Activated CD8-positive, alpha-beta T cell treated with anti-CD3 and anti-CD28 coated beads, Interleukin-2, amount 10 ng/mL, durations not matched to agents 7 days and 5 days (primary cell): ENCODE measurements at regions not wholly inside any gene's neighbourhood (a gene's known extent, or its start where the extent isn't known, plus 50 kb on each side); places are given as distances from the start of the nearest gene placed in this dataset.

Experiments used
- ATAC-seq: fragments of 150-1000 bp; cut with Tn5 transposase; one replicate; pipeline ENCODE4 v1.10.0; 2021; ENCODE audit warnings: moderate library complexity
- CTCF ChIA-PET: fragments of 350-600 bp; sonication (Branson Sonifier 250); formaldehyde crosslinking; loops from one replicate; lab custom pipeline; 2021; ENCODE audit warnings: antibody characterized with exemption; lab: Charles Lee
- POLR2A ChIA-PET: fragments of 350-600 bp; sonication (Branson Sonifier 250); formaldehyde crosslinking; loops from one replicate; lab custom pipeline; 2021; ENCODE audit warnings: antibody characterized with exemption; lab: Charles Lee
- DNase-seq: peaks from one replicate; pipeline ENCODE4 v3.0.0-alpha.2; 2020
- H3K27ac Mint-ChIP-seq: one replicate; pipeline ENCODE4 v1.8.0; 2021; ENCODE audit warnings: mild to moderate bottlenecking, mixed read lengths
- H3K27me3 Mint-ChIP-seq: one replicate; pipeline ENCODE4 v1.8.0; 2021; ENCODE audit warnings: low read depth, mixed read lengths
- H3K36me3 Mint-ChIP-seq: one replicate; pipeline ENCODE4 v1.8.0; 2021; ENCODE audit warnings: low read depth, mixed read lengths
- H3K4me1 Mint-ChIP-seq: one replicate; pipeline ENCODE4 v1.8.0; 2021; ENCODE audit warnings: low read depth, mixed read lengths
- H3K4me3 Mint-ChIP-seq: one replicate; pipeline ENCODE4 v1.8.0; 2021; ENCODE audit warnings: mild to moderate bottlenecking, mixed read lengths
- H3K9me3 Mint-ChIP-seq: one replicate; pipeline ENCODE4 v1.8.0; 2022; ENCODE audit warnings: mixed read lengths; ENCODE audit not compliant: insufficient read depth

DNA sequence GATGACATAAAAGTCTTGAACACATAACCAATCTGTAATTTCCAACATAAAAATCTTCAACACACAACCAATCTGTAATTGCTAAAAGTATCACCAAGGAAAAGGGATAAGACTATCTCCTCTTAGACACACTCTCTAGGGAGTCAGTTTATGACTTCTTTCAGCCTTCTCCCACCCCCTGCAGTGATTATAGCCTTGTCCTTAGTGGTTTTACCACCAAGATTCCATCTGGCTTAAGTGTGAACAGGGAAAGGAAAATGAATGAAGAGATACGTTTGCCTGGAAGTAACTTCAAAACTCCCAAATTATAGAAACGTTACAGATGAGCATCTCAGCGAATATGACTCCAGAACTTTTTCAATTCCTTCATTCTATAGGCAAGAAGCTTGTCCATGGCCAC, 136.2 kb upstream of the RASSF8 start:
- POLR2A ChIA-PET = no interaction called here
- H3K9me3 Mint-ChIP-seq = no peaks in the 10 kb centered on the region

DNA sequence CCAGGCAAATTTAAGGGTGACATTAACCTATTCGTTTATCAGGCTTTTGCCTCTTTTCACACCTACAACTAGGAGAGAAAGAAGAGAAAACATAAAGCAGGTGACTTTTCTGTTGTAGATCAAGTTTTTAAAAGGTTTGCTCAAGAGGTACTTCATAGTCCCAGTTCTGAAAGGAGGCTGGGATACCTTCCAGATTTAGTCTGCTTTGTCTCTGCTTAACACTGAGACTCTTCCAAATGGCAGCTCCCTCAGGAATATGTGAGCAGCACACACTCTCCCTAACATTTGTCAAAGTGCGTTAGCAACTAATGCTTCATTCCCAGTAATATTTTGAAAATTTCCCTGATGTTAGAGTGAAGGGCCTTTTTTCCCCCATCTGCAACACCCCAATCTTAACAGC, 133.7 kb upstream of the RASSF8 start:
- ChIA-PET CTCF (no interaction called here), POLR2A (no interaction called here)
- Mint-ChIP-seq H3K27ac (no peak overlapping the region), H3K27me3 (peaks cover 5% of the 10 kb centered on the region), H3K36me3 (no peaks in the 10 kb centered on the region), H3K4me1 (no peaks in the 10 kb centered on the region), H3K4me3 (no peak overlapping the region), H3K9me3 (no peaks in the 10 kb centered on the region)
- ATAC-seq (no peak), DNase-seq (no peak)

More for the DNA sequence above, 136.2 kb upstream of the RASSF8 start:
- H3K36me3 Mint-ChIP-seq = no peaks in the 10 kb centered on the region
- ATAC-seq (no peak), DNase-seq (no peak)
- peaks cover 9% of the 10 kb centered on the region for H3K27me3 Mint-ChIP-seq
- H3K27ac Mint-ChIP-seq = no peak overlapping the region
- CTCF ChIA-PET = no interaction called here
- H3K4me1 Mint-ChIP-seq = no peaks in the 10 kb centered on the region
- H3K4me3 Mint-ChIP-seq = no peak overlapping the region

DNA sequence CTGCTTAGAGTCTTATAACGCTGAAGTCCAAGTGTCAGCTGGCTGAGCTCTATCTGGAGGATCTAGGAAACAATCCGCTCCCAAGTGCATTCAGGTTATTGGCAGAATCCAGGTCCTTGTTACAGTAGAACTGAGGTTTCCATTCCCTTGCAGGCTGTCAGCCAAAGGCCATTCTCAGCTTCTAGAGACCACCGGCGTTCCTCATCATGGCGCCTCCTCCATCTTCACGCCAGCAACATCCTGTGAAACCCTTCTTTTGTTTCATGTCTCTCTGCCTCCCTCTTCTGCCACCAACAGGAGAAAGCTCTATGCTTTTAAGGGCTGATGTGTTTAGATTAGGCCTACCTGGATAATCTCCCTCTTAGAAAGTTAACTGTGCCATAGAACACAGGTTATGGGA, 133.0 kb upstream of the RASSF8 start:
- H3K27me3 Mint-ChIP-seq = peaks cover 5% of the 10 kb centered on the region
- no peaks in the 10 kb centered on the region for H3K9me3 Mint-ChIP-seq
- ATAC-seq (no peak), DNase-seq (no peak)
- H3K4me1 Mint-ChIP-seq = no peaks in the 10 kb centered on the region
- H3K4me3 Mint-ChIP-seq = no peak overlapping the region
- H3K36me3 Mint-ChIP-seq = no peaks in the 10 kb centered on the region
- POLR2A ChIA-PET = no interaction called here
- no peak overlapping the region for H3K27ac Mint-ChIP-seq
- CTCF ChIA-PET = no interaction called here

DNA sequence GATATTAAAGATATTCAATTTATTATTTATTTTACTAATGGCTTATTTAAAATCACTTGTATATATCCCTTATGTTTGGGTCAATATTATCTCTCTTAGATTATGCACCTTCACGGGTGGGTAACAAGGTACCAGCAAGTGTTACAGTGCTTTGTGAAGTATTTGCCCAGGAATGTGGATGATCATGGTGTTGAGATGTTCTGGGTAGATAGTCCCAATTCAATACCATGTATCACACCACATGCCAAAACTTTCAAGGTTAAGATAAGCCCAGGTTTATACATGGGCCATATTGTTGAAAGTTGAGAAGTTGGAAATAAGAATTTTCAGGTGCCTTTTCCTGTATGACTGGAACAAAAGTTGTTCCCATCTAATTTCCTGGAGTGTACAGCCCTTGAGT, 131.3 kb upstream of the RASSF8 start:
- Mint-ChIP-seq H3K4me1 (no peaks in the 10 kb centered on the region), H3K27me3 (peaks cover 8% of the 10 kb centered on the region), H3K27ac (no peak overlapping the region), H3K9me3 (no peaks in the 10 kb centered on the region), H3K4me3 (no peak overlapping the region), H3K36me3 (no peaks in the 10 kb centered on the region)
- ATAC-seq = no peak
- POLR2A ChIA-PET = no interaction called here
- DNase-seq = no peak
- CTCF ChIA-PET = no interaction called here

DNA sequence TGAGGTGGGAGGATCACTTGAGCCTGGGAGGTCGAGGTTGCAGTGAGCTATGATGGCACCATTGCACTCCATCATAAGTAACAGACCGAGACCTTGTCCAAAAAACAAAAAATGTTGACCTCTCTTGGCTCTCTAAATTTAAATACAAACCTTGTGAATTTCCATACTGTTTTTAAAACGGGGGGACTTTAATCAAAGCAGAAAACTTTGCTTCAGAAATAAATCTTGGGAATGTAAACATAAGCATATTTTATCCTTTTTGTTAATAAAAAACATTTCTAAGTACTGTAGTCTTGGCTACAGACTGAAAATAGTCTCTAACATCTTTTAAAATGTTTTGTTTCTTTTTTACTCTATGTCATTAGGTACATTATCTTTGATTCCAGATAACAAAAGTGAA, 130.7 kb upstream of the RASSF8 start:
- H3K9me3 Mint-ChIP-seq = no peaks in the 10 kb centered on the region
- no peak for DNase-seq
- POLR2A ChIA-PET = no interaction called here

DNA sequence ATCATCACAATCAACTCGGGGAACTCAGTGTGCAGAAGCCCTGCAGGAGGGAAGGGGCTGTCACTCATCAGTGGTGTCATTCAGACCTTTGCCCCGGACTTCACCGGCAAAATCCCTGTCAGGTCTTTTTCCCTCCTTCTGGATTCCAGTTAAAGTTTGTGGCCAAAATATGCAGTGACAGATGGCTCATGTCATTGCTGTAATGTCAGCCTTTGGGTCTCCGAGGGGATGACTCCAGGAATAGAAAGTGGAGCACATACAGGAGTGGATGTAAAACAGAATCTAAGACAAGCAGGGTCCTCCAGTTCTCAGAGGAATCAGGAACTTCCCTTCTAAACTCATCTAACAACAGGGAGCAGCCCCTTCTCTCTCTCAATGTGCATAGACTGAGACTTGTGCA, 130.3 kb upstream of the RASSF8 start:
- Mint-ChIP-seq H3K4me3 (no peak overlapping the region), H3K4me1 (no peaks in the 10 kb centered on the region), H3K27ac (no peak overlapping the region), H3K27me3 (peaks cover 10% of the 10 kb centered on the region), H3K36me3 (no peaks in the 10 kb centered on the region), H3K9me3 (no peaks in the 10 kb centered on the region)
- ChIA-PET CTCF (no interaction called here), POLR2A (no interaction called here)
- DNase-seq (no peak), ATAC-seq (no peak)

More for the DNA sequence above, 130.7 kb upstream of the RASSF8 start:
- no peaks in the 10 kb centered on the region for H3K36me3 Mint-ChIP-seq
- peaks cover 10% of the 10 kb centered on the region for H3K27me3 Mint-ChIP-seq
- ATAC-seq = no peak
- H3K4me1 Mint-ChIP-seq = no peaks in the 10 kb centered on the region
- H3K4me3 Mint-ChIP-seq = no peak overlapping the region
- H3K27ac Mint-ChIP-seq = no peak overlapping the region
- CTCF ChIA-PET = no interaction called here

DNA sequence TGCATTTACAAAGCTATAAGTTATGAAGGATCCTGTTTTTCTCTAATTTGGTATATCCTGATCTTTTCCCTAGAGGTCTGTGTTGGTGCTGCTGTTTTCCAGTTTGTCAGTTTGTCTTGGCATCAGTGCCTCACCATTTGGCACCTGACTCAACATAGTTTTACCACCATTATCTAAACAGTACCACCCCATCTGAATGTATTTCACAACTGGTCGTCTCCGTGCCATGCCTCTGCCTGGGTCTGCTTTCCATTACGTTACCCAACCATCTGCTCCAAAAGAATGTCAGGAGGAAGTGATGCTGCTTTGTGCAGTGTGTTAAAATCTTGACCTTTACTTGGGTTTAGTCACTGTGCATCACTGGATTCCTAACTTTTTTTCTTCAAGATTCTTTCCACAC, 129.3 kb upstream of the RASSF8 start:
- H3K27ac Mint-ChIP-seq = no peak overlapping the region
- no peaks in the 10 kb centered on the region for H3K36me3 Mint-ChIP-seq
- ChIA-PET CTCF (no interaction called here), POLR2A (no interaction called here)
- ATAC-seq (no peak), DNase-seq (no peak)
- H3K4me3 Mint-ChIP-seq = no peak overlapping the region
- peaks cover 10% of the 10 kb centered on the region for H3K27me3 Mint-ChIP-seq
- no peaks in the 10 kb centered on the region for H3K9me3 Mint-ChIP-seq
- no peaks in the 10 kb centered on the region for H3K4me1 Mint-ChIP-seq

DNA sequence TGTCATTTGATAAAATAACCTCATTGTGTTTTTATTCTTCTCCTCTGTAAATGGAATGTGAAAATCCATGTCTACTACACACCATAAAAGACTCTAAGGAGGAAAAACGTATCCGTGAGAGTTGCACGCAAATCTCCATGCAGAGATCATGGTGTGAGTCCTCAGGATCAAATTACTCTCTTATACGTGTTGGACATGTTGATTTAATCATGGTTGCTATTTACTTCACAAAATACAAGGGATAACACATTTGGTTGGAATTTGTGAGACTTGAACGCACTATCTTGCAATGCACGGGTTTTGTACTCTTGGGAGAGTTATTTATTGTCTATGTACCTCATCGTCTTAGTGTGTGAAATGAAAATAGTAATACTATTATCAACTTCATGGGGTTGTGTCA, 128.0 kb upstream of the RASSF8 start:
- no peaks in the 10 kb centered on the region for H3K4me1 Mint-ChIP-seq
- no peak for ATAC-seq
- POLR2A ChIA-PET = interaction anchor here (0.6 kb wide), 1 partner anchor 10 kb away, joined by 3 read pairs; no protein-coding TSS in a partner anchor
- H3K27me3 Mint-ChIP-seq = peaks cover 10% of the 10 kb centered on the region
- H3K4me3 Mint-ChIP-seq = no peak overlapping the region
- CTCF ChIA-PET = no interaction called here
- no peak for DNase-seq
- no peak overlapping the region for H3K27ac Mint-ChIP-seq
- no peaks in the 10 kb centered on the region for H3K9me3 Mint-ChIP-seq
- H3K36me3 Mint-ChIP-seq = no peaks in the 10 kb centered on the region

DNA sequence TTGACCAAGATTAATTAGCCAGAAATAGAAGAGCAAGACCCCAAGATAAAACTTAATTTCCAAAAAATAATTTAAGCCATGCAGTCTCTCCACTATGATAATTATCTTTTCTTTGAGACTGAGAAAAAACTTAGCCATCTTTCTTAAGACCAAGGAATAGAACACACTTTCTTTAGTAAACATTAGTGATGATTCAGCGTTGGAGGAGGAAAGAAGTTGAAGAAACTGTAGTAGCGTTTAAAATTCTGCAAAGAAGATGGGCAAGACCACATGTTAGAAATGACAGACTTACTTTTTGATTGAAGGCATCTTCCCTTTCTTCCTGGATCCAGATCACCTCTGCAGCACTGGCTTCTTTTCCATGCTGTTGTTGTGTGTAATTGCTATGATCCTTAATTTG, 124.8 kb upstream of the RASSF8 start:
- H3K4me3 Mint-ChIP-seq = no peak overlapping the region

DNA sequence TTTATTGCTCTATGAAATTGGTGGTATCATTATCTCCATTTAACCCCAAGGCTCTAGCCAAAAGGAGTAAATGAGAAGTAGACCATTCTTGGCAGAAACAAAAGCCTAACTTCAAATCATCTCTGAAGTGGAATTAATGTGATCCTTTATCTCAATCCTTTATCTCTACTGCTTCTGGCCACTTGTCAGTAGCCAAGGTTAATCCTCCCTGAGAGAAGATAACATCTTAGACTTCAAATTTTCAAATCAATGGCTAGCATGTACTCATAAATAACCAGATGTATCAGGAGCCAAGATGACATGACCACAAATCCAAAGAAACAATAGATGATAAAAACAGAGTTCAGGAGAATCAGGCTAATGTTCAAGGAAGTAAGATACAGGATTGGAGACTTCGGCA, 123.1 kb upstream of the RASSF8 start:
- CTCF ChIA-PET = no interaction called here
- Mint-ChIP-seq H3K27ac (no peak overlapping the region), H3K4me1 (no peaks in the 10 kb centered on the region), H3K27me3 (peaks cover 10% of the 10 kb centered on the region), H3K4me3 (no peak overlapping the region), H3K9me3 (no peaks in the 10 kb centered on the region), H3K36me3 (no peaks in the 10 kb centered on the region)
- DNase-seq (no peak), ATAC-seq (no peak)
- POLR2A ChIA-PET = no interaction called here

More for the DNA sequence above, 124.8 kb upstream of the RASSF8 start:
- Mint-ChIP-seq H3K27me3 (peaks cover 9% of the 10 kb centered on the region), H3K4me1 (no peaks in the 10 kb centered on the region), H3K9me3 (no peaks in the 10 kb centered on the region), H3K36me3 (no peaks in the 10 kb centered on the region), H3K27ac (no peak overlapping the region)
- no peak for ATAC-seq
- DNase-seq = no peak
- ChIA-PET POLR2A (no interaction called here), CTCF (no interaction called here)

DNA sequence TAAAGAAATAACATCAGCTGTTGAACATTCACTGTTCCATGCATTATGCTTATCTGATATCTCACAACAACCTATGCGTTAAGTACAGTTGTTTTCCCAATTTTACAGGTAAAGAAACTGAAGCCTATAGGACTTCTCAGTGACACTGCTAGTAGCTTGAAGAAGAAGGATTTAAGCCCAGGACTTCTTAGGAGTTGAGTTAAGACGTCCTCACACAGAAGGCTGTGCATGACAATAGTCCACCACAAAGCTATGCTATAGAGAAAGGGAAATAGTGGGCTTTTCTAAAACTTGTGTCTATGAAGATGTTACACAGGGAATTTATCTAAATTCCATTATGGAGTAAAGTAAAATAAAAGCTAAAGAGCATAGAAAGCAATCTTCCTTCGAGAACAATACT, 120.5 kb upstream of the RASSF8 start:
- Mint-ChIP-seq H3K36me3 (no peaks in the 10 kb centered on the region), H3K9me3 (no peaks in the 10 kb centered on the region), H3K4me3 (no peak overlapping the region), H3K27me3 (peaks cover 4% of the 10 kb centered on the region), H3K27ac (no peak overlapping the region), H3K4me1 (no peaks in the 10 kb centered on the region)
- DNase-seq (no peak), ATAC-seq (no peak)
- ChIA-PET POLR2A (no interaction called here), CTCF (no interaction called here)

DNA sequence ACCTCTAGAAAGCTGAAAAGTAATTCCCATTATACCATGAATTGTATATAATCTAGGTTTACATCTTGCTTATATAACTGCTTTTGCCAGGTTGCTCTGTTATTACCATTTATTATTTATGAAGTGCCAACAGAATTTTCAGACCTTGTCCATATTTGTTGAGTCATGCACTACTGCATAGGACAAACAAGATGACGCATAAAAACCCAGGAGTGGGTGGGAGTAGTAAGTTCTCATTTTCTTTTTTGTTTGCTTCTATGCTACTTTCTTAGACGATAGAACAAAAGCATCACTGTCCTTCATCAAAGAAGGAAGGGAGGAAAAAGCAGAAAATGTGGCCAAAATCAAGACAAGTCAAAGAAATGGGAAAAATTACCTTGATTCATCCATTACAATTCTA, 119.0 kb upstream of the RASSF8 start:
- no peak overlapping the region for H3K4me3 Mint-ChIP-seq
- peaks cover 4% of the 10 kb centered on the region for H3K27me3 Mint-ChIP-seq
- H3K27ac Mint-ChIP-seq = no peak overlapping the region
- no peaks in the 10 kb centered on the region for H3K4me1 Mint-ChIP-seq
- CTCF ChIA-PET = no interaction called here
- H3K36me3 Mint-ChIP-seq = no peaks in the 10 kb centered on the region
- no peaks in the 10 kb centered on the region for H3K9me3 Mint-ChIP-seq
- no peak for DNase-seq
- ATAC-seq = no peak
- POLR2A ChIA-PET = no interaction called here

DNA sequence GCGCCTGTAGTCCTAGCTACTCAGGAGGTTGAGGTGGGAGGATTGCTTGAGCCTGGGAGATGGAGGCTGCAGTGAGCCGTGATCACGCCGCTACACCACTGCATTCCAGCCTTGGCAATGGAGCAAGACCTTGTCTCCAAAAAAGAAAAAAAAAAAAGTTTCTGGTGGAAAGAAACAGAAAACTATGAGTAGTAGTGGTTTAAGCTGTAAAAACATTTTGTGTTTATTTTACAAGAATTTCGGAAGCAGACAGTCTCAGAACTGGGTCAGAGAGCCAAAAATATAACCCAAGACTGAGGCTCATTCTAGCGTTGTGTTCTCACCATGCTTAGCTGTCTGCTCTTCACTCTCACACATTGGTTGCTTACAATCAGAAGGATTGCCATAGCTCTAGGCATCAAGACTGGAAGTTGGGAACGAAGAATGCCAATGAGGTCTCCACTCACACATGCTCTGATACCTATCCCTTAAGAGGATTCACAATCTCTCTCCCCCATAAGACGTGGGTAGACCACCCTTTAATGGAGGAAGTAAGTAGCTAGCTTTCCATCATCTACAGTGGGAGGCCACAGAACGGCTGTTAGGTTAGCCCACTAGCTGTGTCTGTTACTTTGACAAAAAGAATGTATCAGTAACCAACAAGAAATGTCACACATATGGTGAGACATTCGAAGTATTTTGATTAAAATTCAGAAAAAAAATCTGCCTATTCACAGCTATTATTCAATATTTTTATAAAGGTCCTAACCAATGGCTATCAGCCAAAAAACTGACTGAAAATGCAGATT, 117.6 kb upstream of the RASSF8 start:
- Mint-ChIP-seq H3K27ac (no peak overlapping the region), H3K36me3 (no peaks in the 10 kb centered on the region), H3K4me1 (no peaks in the 10 kb centered on the region), H3K9me3 (no peaks in the 10 kb centered on the region), H3K27me3 (peaks cover 4% of the 10 kb centered on the region), H3K4me3 (no peak overlapping the region)
- DNase-seq (no peak), ATAC-seq (no peak)
- ChIA-PET POLR2A (interaction anchor here (0.6 kb wide), 1 partner anchor 11 kb away, joined by 3 read pairs; no protein-coding TSS in a partner anchor), CTCF (no interaction called here)
